ENCODE measurements at regions not wholly inside any gene's neighbourhood (a gene's known extent, or its start where the extent isn't known, plus 50 kb on each side); places are given as distances from the start of the nearest gene placed in this dataset.

DNA sequence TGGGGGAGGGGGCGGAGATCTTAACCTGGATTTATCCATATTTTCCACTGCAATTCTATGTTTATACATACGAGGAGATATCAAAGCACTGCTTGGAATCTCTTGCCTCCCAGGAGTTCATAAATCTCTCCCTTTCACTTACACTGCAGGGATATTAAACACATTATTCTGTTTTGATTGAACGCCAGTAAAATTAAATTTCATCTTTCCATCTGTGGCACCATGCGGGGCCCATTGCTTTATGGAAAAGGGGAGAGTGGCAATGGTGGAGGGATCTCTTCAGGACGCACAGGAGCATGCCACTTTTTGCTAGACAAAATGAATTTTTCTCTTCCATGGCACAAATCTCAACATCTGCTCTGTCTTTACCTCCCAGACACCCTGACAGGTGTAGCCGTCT is 648.0 kb upstream of the PLXNA2 start:
- TF ChIP-seq, protein P1, sequence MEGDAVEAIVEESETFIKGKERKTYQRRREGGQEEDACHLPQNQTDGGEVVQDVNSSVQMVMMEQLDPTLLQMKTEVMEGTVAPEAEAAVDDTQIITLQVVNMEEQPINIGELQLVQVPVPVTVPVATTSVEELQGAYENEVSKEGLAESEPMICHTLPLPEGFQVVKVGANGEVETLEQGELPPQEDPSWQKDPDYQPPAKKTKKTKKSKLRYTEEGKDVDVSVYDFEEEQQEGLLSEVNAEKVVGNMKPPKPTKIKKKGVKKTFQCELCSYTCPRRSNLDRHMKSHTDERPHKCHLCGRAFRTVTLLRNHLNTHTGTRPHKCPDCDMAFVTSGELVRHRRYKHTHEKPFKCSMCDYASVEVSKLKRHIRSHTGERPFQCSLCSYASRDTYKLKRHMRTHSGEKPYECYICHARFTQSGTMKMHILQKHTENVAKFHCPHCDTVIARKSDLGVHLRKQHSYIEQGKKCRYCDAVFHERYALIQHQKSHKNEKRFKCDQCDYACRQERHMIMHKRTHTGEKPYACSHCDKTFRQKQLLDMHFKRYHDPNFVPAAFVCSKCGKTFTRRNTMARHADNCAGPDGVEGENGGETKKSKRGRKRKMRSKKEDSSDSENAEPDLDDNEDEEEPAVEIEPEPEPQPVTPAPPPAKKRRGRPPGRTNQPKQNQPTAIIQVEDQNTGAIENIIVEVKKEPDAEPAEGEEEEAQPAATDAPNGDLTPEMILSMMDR (conservative IDR thresholded peaks at IDR 0.05; ENCODE audit: low read length) = no peak
- TF ChIP-seq EZH2phosphoT487 (IDR thresholded peaks at IDR 0.05; ENCODE audit: borderline replicate concordance) = no peak

All from Loucy (cell line).